NCI-H128 (cell line): ENCODE measurements at regions not wholly inside any gene's neighbourhood (a gene's known extent, or its start where the extent isn't known, plus 50 kb on each side); places are given as distances from the start of the nearest gene placed in this dataset.
A peak's percentile ranks its signal among the peaks of the same experiment; 100 is the strongest.

Experiments
- DNase-seq: peaks from one replicate; lab custom pipeline; 2025; ENCODE audit not compliant: unreplicated experiment; lab: John Stamatoyannopoulos, UW

DNA sequence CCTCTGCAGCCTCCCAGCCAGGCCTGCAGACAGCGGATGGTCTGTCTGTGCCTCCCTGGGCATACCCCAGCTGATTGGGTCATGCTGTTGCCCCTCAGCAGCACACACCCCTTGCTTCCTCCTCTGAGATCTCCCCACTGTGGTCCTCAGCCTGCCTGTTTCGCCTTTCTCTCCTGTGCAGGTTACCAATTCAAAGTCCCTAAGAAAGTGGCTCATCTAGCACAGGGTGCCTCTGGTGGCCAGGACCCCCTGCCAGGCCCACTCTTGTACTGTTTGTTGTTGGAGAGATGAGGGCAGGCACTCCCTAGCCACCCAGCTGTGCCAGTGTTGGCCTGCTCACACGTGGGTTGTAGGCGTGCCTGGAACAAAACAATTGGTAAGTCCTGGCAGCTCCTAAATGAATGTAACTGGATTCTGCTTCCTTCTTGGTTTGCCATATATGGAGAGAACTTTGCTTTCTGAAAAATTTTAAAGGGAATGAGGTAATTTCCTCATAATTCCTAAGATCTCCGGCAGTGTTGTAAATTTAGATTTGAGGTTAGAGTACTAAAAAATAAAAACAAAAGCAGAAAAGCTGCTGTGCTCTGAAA is 213.2 kb upstream of the IL12A start:
- peak; percentile 27 for DNase-seq

DNA sequence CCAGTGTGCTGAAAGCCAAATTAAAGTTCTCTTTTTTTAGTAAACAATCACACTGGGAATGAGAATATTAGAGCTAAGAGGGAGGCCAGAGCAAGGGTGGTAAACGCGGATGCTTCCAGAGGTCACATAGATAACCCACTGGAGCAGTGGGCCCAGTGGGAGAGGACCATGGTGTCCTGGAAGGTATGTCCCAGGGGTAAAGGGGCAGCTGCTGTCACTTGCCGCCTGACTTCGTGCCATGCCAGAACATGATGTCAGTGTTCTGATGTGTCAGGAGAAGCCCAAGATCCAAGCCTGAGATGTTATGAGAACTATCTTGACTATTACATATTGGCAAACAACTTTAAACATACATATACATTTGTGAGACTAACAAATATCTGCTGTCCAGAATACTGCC is 211.9 kb upstream of the IL12A start:
- no peak for DNase-seq

DNA sequence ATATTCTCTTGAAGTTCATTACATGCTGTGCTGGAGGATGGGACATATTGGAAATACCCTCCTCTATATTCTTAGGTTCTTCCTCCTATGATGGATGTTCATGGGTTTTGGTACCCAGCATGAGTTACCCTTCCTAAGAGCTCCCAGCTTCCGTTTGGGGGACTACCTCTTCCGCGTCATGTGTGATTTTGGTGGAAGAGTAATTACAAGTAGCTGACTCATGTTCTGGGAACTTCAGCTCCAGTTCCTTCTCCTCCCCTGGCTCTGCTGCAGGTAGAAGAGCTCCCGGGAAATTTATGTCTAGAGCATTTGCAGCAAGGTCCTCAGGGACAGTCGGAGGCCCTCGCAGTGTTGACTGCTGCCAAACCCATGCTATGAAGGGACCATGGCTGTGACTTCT is 208.8 kb upstream of the IL12A start:
- DNase-seq: no peak

DNA sequence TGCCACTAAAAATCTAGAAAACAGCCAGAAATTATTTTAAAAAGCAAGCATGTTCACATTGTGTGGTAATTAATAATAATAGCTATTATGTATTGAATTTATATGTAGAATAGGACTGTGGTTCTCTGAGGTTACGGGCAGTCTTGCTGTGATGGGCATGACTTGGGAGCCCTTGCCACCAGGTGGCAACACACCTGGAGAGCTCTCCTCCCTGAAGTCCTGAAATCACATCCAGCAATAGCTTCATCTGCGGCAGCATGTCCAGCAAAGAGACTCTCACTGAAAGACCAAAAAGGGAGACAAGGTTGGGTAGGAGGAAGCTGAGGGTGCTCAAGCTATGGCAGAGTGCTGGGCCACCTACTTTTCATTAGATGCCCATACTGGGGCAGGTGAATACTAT is 206.8 kb upstream of the IL12A start:
- DNase-seq: no peak

DNA sequence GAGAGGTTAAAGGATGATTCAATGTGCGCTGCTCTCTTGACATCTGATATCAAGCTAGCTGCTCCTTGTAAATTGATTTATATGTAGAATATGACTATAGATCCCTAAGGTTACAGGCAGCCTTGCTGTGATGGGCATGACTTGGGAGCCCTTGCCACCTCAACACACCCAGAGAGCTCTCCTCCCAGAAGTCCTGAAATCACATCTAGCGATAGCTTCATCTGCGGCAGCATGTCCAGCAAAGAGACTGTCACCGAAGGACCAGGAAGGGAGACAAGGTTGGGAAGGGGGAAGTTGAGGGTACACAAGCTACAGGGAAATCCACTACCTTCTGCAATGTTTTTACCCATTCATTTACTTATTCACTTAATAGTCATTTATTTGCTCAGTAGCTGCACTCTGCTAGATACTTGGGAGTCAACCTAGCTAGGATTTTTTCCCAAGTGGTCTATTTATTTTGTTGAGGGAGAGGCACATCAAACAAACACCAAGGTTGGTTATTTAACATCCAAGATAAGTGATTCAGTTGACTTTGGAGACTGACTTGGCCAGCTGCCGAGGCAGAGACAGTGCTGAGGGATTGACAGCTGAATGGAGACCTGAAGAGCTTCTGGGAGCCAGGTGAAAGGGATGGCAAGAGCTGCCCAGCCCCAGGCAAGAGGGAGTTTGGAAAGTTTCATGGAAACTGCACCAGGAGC is 205.8 kb upstream of the IL12A start:
- DNase-seq: no peak

DNA sequence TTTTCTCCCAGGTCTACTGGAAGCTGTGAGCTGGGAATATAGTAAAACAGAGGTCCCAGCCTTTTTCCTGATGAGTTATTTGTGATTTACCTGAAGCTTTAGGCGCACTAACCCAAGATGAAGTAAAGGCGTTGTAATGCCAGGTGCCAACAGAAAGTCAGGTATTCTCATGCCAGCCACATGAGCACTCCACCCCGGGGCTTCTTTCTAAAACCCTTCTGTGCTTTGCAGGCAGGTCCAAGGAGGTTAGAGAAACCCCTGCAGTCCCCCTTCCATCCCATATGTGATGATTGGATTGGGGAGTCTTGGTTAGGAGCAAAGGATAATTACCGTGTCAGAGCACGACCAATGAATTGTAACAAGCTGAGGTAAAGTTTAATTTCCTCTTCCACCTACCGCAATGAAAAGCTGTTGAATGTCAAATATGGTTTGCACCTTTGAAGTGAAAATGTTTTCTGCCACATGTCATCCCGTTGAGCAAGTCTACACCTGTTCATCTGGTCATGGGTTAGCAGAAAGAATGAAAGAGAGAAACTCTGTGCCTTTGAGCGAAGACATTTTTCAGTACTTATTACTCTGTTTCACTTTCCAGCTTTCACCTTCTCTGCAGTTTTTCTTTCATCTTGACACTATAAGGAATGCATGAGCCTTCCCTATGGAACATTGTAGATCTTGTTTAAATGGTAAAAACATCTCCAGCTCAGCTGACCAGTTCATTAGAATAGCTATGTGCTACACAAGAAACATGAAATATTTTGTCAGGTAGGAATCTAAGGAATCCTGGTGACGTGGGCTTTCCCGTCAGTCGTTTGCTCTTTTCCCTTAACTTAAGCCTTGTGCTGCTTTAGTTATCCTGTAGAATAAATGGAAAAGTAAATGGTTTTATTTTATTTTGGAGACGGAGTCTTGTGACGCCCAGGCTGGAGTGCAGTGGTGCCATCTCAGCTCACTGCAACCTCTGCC is 204.6 kb upstream of the IL12A start:
- DNase-seq: no peak

DNA sequence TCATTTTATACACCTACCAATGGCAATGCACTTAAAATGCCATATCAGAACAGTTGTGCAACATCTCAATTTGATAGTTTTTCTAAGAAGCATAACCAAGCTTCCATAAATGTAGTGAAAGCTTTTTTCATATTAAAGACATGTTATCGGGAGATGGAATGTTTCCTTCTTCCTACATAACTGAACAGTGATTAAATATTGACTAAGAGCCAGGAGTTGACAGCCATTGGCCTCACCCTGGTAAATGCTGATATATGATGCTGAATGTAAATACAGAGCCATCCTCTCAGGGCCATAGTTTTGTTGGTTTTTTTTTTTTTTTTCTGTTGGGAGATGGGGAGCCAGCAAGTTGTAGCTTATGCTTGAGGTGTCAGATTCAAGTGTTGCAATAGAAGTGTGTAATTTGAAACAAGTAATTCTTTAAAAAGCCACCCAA is 203.3 kb upstream of the IL12A start:
- DNase-seq: no peak

DNA sequence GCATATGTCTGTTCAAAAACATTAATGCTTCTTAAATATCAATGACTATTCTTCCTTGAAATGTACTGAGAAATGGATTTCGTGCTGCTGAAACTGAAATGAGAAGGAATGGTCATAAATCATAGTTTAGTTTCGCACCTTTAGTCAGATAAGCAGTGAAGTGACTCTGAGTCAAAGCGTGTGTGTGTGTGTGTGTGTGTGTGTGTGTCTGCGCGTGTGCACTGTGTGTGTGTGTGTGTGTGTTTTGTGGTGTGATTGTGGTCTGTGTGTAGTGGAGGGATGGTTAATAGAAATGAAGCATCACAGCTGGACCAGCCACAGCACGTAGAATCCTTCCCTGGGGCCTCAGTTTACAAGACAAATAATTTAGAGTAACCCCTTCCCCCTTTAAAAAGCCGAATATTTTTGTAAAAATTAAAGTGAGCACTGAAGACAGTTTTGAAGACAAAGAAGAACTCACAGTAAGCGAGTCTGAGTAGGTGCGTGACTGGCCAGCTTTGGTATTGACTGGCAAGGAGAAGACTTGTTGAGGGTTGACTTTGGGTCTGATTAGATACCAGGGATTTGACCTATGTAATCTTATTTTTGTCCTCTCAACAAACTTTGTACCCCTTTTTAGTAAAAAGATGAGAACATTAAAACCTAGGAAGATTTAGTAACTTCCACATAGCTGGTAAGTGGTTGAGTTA is 202.0 kb upstream of the IL12A start:
- no peak for DNase-seq

DNA sequence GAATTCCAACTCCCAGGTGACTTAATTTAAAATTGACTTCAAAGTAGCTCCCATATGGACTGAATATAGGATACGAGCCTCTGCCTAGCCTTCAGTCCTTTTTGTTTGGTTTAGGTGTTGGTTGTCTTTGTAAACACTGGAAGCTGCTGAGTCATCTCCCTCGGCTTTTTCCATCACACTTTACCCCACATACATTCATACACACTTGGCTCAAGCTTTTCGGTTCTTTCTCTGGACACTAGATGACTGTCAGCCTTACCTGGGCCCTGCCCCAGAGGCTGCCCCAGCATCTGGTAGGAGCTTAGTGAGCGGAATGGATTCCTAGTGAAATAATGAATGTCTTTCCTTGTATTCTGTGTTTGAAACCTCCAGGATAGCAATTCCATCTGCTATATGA is 201.5 kb upstream of the IL12A start:
- DNase-seq: no peak

DNA sequence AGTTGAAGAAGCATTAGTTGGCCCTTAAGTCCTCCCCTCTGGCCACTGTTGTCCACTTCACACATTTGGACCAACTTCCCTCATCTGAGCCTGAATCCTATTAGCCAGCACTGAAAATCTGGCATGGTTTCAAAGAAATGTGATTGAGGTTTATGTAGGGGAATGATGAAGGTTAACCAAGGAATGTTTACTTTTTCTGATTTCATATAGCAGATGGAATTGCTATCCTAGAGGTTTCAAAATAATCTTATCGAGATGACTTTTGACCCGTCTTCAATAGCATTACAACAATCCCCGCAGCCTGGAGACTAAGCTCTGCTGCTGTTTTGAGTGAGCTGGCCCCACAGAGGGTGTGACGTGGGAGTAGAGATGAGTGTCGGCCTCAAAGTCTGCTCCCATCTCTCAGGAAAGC is 200.8 kb upstream of the IL12A start:
- DNase-seq: no peak

DNA sequence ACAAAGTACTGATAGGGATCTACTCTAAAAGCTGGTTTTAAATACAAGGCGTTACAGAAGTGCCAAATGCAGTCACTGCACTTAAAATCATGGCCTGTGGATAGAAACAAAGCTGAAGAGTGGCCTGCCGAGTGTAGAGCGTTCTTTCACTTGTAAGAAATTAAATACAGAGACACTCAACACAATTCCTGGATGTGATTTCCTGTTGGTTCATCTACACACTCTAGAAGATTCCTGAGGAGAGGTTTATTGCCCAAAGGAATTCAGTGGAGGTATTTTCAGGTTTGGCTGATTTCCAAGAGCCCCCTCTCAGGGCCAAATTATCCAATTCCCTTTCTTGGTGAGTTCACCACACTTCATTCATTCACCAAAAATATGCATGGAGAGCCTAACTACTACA is 200.3 kb upstream of the IL12A start:
- DNase-seq: no peak

DNA sequence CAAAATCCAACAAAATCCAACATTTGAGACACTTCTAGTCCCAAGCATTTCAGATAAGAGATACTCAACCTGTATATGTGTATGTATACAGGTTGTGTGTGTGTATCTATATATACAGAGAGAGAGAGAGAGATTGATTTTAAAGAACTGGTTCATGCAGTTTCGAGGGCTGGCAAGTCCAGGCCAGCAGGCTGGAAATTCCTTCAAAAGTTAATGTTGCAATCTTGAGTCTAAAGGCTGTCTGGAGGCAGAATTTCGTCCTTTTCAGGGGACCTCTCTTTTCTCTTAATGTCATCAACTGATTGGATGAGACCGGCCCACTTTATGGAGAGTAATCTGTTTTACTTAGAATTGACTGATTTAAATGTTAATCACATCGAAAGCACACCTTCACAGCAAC is 199.6 kb upstream of the IL12A start:
- no peak for DNase-seq

DNA sequence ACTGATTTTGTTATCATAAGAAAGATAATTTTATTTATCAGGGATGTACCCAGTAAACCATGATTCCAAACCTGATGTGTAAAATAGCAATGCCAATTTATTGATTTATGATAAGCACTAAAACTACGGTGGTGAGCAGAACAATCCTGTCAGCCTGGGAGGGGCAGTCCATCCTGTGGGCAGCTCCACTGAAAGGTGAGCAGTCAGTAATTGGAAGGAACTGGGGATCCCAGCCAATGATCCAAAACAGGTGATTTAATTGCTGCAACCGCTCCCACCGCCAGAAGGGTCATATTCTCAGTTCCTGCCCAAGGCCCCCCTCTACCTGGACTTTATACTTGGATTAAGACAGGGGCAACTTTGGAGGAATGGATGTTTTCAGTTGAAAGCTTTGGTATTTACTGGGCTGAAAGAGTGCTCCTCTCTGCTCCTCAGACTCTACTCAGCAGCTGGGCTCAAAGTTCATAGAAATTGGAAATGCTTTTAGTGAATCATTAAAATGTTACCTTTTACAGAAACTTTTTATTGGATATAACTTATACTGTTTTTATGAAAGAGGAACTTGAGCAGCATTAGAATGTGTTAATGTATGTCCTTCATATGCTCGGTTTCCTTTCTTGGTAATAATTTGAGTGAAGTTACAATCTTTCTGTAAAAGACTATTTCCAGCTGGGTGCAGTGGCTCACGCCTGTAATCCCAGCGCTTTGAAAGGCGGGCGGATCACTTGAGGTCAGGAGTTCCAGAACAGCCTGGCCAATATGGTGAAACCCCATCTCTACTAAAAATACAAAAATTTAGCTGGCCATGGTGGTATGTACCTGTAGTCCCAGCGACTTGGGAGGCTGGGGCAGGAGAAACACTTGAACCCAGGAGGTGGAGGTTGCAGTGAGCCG is 198.6 kb upstream of the IL12A start:
- no peak for DNase-seq

DNA sequence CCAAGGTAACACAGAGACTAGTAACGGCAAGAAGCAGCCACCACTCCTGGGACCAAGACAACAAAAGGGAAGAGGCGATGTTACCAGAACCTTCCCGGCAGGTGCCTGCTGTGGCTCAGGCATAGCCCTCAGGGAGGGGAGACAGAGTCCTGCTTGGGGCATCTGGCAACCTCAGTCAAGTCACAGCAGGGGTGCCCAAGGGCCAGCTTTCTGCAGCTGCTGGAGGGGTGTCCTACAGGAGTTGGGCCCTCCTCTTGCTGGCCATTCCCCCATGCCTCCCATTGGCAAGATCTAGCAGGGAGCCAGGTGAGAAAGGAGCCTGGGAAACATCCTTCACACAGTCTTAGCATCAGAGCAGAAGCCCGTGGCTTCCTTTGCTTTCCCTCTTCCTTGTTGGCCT is 197.3 kb upstream of the IL12A start:
- DNase-seq: no peak

DNA sequence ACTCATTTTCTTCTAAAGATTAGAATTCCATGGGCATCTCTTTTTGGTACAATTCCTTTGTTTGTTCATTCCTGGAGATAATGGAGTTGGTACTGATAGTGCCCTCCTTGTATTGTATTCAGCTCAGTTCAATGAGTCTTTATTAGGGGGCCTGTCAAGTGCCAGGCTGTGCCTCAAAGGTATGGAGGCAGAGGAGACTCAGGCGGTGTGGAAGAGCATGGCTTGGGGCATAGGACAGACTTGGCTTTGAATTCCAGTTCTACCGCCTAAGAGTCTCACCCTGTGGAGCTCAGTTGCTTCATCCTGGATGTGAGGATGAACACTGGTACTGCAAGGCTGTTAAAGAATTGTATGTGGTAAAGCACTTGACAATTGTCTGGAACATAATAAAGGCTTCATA is 196.6 kb upstream of the IL12A start:
- no peak for DNase-seq

DNA sequence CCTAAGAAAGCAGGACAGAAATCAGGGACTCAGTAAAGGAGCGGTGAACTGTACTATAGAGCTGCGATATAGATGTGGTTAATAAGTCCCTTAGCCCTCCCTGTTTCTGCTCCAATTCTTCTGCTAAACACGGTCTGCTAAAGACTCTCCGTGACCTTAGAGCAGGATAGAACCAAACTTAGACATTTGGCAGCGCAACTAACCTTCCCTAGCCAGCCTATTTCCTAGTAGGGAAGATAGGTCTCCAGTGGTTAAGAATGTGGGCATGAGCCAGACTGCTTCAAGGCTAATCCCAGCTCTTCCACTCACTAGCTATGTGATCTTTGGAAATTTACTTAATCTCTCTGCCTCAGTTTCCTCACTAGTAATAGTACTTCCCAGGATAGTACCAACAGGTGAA is 193.6 kb upstream of the IL12A start:
- no peak for DNase-seq

DNA sequence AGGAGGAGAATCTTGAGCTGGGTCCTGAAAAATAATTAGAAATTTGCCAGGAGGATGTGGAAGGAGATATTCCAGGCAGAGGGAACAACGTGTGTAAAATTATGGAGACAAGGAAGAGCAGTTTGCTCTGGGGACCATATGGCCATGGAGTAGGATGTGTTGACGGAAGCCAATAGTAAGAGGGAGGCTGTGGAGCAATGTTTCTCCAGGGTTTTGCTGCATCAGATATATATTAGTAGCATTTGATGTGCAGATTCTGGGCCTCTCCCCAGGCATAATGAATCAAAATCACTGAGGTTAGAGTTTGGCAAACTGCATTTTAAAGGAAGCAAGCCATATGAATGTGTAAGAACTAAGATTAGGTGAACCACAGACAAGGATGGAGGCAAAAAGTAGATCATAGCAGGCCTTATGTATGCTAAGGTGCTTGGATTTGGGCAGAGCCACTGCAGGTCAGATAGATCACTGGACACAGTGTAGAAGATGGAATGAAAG is 192.9 kb upstream of the IL12A start:
- no peak for DNase-seq

DNA sequence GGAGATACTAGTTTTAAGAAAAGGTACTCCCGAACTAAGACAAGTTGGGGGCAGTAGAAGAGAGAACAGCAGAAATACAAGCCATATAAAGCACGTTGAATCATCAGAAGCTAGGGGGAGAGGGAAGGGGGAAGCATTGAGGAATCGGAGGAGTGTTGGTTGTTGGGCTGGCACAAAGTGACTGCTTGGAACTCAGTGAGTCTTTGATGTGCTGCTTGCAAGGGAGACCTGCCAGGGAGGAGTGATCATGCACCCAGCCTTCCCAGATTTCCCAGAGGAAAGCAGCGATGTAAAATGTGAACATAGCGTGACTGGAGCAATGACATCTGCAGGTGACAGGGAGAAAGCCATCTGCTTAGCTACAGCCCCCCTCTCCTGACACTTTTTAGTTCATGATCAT is 192.4 kb upstream of the IL12A start:
- DNase-seq: no peak

DNA sequence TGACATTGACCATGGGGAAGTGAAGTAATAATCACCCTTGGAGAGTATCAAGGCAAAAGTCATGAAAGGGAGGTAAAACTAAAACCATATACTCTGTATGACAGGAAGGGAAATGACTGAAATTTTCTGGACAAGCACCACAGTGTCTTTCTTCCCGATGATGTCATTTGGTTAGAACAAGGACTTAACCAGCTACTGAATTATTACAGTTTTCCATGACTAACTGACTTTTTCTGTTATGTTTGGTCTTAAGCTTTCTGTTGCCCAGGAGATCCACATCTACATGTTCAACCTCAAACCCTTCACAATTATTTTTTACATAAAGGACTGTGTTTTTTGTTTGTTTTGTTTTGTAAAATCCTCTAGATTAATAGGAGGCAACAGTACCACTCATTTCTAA is 191.9 kb upstream of the IL12A start:
- no peak for DNase-seq

DNA sequence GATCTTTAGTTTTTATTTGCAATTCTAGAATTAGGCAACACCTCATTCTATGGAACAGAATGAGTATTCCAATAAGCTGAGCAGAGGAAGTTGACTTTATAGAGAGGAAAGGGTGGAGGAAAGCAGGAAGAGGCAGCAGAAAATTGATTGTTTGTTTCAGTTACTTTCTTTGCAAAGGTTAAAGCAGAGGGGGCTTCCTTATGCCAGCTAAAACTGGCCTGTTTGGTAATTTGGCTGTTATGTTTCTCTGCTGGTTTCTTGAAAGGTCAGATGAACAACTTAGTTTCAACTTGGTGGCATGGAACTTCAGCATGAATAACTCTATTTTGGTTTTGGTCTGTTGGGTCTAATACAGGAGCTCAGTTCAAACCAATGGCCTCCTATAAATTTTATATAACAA is 190.9 kb upstream of the IL12A start:
- no peak for DNase-seq
